NOMO-1 treated with DMSO at 0.1 percent for 48 hours (cell line): ENCODE measurements at regions not wholly inside any gene's neighbourhood (a gene's known extent, or its start where the extent isn't known, plus 50 kb on each side); places are given as distances from the start of the nearest gene placed in this dataset.
"Not testable (repeated sequence)": the region's sequence is repeated elsewhere in the genome, so short reads cannot be mapped to it uniquely, and the experiment has no call there.

Experiments used
- DNase-seq: peaks from one replicate; lab custom pipeline; 2025; ENCODE audit not compliant: unreplicated experiment; lab: John Stamatoyannopoulos, UW

DNA sequence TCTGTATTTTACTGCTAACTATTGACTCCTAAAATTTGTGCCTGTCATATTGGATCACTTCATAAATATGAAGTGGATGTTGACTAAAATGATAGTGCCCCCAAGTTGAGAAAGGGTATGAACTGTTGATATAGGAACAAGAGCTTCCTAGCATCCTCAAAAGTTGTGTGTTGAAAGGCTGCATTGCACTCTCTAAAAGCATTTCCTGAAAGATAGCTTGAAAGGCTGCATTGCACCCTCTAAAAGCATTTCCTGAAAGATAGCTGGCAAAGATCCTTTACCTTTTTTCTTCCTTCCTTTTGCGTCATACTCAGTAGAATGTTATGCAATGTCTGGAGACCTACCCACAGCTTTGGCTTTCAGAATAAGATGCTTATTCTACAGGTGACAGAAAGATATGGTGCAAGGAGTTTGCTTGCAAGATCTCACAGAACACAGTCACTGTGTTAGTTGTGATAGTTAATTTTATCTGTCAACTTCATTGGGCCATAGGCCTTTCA lies 274.6 kb upstream of the GALNTL6 start:
- DNase-seq: no peak

DNA sequence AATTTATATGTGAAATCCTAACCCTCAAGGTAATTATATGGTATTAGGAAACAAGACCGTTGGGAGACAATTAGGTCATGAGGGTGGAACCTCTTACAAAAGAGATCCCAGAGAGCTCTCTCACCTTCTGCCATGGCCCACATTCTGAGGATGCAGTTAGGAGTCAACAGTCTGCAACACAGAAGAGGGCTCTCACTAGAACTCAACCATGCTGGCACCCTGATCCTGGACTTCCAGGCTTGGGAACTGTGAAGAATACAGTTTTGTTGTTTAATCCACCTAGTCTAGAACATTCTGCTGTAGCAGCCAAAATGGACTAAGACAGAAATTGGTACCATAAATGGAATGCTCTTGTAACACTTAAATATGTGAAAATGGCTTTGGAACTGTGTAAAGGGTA lies 278.8 kb upstream of the GALNTL6 start:
- no peak for DNase-seq

DNA sequence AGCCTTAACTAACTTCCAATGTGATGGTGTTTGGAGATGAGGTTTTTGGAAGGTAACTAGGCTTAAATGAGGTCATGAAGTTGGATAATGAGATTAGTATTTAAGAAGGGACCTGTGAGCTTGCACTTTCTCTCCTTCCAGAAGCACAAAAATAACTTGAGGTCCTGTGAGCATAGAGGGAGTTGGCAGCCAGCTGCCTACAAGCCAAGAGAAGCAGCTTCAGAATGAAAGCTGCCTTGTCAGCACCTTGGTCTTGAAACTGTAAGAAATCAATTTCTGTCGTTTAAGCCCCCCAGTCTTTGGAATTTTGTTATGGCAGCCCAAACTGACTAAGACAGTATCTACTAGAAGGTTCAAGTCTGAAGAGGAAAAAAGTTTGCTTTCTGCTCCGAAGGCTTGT lies 280.2 kb upstream of the GALNTL6 start:
- DNase-seq: no peak

DNA sequence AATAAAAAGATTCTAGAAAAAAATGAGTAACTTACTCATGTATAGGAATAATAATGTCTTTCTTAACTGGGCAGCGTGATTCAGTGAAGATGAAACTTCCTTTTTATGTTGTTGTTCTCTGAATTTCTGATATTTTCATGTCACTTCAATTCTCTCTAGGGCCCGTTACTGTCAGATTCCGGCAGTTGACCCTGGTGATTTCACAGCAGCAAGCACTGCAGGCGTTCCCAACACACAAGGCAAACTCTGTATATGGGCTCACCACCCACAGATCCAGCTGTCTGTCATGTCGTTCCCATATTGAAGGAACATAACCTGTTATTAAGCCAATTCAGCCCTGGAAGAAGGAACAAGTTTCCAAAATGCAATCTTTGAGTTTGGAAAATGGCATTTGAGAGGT lies 288.3 kb upstream of the GALNTL6 start:
- DNase-seq: no peak

DNA sequence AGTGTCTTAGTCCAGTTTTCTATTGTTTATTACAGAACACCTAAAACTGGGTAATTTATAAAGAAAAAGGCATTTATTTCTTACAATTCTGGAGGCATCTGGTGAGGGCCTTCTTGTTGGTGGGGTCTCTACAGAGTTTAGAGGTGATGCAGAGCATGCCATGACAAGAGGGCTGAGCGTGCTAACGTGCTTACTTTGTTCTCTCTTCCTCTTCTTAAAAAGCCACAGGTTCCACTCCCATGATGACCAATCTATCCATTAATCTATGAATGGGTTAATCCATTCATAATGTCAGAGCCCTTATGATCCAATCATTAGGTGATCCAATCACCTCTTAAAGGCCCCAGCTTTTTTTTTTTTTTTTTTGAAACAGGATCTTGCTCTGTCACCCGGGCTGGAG lies 291.5 kb upstream of the GALNTL6 start:
- DNase-seq: no peak

DNA sequence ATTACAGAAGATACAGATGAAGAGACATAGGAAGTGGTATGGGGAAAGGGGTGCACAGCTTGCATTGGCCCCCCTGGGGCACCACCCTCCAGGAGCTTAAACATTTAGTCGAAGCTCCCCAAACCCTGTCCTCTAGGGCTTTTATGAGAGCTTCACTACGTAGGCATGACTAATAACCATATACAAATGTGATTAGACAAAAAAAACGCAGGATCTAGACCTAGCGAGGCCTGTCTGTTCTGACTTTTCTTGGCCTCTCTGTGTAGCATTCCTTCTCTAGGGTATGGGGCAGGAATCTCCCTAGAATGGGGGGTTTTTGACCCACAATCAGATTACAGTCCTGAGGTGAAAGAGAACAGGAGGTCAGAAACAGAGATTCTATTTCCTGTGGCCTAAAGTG lies 293.7 kb upstream of the GALNTL6 start:
- no peak for DNase-seq

DNA sequence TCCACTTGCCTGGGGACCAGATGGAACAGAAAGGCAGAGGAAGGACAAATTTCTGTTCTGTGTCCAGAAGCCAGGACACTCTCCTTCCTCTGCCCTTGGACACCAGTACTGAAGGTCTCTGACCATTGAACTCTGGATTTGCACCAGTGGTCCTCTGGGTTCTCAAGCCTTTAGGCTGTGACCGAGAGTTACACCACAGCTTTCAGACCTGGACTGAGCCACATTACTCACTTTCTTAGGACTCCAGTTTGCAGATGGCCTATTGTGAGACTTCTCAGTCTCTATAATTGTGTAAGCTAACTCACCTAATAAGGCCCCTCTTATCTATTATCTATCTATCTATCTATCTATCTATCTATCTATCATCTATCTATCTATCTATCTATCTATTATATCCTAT lies 295.3 kb upstream of the GALNTL6 start:
- no peak for DNase-seq

DNA sequence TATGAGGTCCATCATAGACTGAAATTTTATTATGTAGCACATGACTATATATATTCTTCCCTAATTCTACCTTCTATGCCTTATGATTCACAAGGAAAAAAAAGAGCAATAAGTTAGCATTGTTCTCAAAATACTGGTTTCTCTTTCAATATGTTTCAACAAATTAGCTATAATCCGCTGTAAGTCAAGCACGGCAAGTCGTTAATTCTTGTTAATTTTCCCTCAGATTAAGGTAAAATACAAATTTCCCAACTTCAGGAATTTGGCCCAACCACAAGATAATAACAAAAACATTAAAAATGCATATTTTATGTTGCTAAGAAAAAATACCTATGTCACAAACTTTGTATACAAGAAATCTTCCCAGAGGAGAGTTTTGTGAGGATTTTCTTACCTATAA lies 296.5 kb upstream of the GALNTL6 start:
- DNase-seq: no peak

DNA sequence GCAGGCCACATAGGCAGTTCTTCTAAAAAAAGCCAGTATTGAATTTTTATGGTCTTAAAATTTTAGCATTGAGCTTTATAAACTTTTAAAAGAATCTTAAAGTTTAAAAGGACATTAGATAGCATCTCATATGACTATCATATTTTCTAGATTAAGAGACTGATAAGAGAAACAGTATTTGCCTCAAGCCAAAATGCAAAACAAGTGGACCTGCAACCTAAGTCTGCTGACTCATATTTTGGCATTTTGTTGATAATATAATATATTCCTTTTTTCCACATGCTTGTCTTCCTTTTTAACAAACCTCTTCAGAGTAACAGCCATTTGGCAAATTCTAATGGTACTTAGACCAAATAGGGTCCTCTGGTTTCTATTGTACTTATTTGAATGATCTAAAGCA lies 328.5 kb upstream of the GALNTL6 start:
- DNase-seq: no peak

DNA sequence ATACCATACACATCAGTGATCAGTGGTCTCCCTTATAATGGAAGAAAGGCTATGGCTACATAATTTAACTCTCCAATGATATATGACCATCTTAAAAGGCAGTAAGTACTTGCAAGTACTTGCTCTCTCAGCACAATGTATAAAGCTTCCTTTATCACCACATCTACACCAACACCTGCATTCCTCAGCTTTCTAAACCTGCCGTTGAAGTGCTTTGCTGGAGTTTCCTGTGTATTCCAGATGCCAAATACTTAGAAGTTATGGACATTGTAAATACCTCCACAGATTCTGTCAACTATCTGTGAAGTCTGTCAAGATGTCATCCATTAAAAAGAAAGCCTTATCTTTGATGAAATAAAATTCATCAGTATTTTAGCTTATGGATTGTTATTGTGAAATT lies 335.0 kb upstream of the GALNTL6 start:
- no peak for DNase-seq

DNA sequence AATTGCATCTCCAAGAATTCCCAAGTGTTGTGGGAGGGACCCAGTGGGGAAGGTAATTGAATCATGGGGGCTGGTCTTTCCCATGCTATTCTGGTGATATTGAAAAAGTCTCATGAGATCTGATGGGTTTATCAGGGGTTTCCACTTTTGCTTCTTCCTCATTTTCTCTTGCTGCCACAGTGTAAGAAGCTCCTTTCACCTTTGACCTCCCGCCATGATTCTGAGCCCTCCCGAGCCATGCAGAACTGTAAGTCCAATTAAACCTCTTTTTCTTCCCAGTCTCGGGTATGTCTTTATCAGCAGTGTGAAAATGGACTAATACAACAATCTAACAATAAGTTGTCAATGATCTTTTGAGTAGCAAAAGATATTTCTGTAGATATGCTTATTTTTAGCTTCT lies 338.1 kb upstream of the GALNTL6 start:
- DNase-seq: not testable (repeated sequence)

DNA sequence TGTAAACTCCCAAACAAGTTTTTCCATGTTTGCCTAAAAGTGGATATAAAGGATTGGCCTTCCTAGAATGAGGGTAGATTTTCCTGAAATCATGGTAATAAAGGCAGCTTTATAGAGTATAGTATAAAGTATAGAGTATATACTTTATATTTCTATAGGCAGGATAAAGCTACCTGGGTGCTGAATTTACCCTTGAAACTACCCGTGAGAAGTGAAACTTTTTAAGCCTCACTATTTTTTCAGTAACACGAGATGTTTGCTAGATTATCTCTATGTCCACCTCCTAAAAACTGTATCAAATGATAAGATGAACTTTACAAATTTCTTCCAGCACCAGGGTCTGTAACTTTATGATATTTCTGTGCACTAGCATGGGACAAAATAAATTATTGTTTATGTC lies 340.0 kb upstream of the GALNTL6 start:
- no peak for DNase-seq

DNA sequence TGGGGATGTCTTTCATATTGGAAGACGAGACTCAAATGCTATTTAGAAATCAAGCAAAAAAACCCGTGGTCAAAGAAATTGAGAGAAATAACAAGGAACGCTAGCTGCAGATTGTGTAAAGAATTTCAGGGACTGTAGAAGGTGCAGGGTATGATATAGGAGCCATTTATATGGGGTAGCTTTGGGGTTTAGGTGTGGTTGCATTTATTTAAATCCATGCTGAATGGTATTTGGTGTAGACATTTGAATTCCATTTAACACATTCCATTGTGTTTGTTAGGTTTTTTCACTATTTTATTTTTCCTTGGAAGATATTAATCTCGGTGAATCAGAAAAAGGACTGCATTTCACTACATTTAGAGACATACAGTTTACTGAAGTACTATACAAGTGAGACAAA lies 341.0 kb upstream of the GALNTL6 start:
- no peak for DNase-seq

DNA sequence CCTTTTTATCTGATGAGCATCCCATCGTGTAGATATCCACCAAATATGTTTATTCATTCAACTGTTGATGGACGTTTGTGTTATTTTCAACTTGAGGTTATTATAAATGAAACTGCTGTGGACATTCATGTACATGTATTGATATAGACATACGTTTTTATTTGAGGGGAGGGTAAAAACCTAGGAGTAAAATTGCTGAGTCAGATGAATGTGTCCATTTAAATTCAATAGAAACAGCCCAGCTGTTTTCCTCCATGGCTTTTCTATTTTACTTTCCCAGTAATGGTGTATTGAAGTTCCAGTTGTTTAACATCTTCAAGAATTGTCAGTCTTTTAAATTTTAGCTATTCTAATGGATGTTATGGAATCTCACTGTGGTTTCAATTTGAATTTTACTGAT lies 348.7 kb upstream of the GALNTL6 start:
- no peak for DNase-seq

DNA sequence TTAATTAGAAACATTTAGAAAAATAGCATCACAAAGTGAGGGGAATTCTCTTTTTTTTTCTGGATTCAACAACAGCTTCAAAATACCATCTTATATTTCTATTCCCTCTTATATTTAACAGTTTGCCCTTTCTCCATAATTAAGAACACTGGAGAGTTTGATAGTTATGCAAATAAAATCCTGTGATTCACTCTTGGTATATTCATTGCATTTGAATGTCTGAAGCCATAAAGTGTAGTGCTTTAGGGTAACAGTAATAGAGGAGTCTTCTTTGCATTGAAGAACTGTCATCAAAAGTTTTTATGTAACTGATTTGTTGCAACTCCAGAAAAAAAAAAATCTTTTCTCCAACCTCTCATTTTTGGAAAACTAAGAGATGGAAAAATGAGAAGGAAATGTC lies 352.0 kb upstream of the GALNTL6 start:
- DNase-seq: no peak

DNA sequence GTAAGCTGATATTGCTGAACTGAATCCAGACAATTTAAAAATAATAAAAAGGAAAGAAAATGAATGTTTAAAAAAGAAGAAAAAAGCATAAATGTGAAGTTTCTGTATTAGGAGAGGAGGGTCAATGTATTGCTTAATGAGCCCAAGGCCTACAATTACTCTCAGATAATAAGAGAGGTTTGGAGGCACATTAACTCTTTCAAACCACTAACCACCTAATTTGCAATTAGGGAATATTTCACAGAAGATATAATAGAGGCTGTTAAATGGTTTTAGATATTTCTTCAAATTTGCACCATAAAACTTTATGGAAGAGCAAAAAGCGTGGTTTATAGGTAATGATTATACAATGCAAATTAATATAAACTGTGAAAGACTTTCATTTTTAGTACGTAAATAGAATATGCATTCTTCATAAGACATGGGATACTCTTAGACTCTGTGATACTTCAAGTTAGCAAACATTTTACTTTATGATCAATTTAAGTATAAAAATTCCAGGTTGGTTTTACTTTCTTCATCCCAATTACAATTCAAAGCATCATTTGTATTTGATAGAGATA lies 364.2 kb upstream of the GALNTL6 start:
- DNase-seq: no peak

DNA sequence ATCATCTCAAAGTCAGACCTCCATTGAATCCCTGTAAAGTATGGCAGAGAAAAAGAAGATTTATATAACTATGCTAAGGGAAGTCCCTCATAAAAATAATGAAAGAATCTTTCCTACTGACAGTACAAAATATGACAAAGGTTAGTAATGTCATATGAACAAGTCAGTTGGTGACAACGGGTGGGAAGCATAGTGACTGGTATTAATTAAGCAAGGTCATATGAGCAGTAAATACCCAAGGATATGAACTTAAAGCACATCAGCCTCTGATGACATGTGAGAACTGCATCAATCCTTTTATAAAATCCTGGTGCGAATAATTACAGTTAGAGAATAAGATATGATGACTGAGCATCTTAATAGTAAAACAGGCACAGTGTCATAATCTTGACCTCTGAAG lies 364.8 kb upstream of the GALNTL6 start:
- DNase-seq: no peak

DNA sequence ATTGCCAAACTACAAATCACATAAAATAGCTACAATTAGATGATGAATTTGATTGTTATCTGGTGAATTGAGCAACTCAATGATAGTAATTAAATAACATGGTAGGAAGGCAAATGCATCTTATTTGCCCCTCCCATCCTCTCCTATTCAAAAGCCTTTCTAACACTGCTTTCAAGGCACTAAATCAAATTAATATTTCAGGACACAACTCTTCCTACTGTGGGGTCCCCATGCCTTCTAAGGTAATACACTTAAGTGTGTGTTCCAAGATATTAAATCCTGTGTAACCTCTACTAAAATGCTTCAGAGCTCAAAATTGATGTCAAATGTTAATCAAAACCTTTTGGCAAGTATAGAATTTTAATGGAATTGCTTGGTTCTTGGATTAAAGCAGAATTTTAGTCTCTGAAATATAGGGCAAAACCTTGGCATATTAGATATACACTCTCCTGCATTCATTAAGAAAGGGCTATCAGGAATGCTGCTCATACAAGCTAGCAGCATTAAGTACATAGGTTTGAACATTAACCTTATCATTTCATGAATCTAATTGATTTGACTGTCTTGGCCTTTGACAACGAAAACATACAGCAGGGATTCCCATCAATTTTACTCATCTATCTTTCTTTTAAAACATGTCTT lies 371.8 kb upstream of the GALNTL6 start:
- no peak for DNase-seq

DNA sequence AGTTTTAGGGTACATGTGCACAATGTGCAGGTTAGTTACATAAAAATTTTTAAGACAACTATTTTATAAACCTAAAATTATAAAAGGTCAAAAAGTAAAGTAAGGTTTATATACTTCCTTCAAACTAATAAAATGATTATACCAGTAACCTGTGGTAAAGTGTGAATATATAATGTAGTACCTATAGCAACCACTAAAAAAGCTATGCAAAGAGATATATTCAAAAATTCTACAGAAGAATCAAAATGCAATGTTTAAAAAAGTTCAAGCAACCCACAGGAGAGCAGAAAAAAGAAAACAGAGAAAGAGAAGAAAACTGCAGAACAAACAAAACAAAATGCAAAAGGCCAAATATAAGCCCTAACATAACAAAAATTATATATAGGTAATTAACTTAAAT lies 379.5 kb upstream of the GALNTL6 start:
- DNase-seq: no peak

DNA sequence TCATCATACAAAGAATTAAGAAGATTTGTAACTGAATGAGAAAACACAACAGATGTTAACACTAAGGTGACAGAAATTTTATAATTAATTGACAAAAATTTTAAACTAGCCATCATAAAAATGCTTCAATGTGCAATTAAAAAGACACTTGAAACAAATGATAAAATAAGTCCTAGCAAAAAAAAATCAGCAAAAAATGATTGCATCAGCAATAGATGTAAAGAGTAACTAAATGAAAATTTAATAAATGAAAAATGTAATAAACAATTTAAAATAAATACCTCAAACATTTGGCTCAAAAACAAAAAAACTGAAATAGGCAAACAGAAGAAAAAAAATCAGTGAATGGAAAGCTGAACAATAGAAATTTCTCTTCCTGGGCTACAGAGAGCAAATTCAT lies 380.7 kb upstream of the GALNTL6 start:
- DNase-seq: no peak

DNA sequence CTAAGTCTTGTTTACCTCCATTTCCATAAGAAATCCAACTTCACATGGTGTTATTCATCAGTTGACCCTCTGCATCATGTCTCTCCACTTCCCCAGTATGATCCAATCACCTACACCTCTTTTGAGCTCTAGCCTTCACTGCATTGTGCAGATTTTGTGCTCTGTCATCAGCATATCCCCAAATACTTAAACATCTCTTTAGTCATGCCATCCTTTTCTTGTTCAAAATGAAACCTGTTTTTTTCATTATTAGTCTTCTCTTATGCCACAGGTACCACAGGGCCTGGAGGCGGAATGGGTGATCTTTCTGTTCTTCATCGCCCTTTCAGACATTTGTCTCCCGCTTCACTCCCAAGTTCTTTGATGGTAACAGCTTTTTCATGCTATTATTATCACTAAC lies 382.7 kb upstream of the GALNTL6 start:
- DNase-seq: no peak

DNA sequence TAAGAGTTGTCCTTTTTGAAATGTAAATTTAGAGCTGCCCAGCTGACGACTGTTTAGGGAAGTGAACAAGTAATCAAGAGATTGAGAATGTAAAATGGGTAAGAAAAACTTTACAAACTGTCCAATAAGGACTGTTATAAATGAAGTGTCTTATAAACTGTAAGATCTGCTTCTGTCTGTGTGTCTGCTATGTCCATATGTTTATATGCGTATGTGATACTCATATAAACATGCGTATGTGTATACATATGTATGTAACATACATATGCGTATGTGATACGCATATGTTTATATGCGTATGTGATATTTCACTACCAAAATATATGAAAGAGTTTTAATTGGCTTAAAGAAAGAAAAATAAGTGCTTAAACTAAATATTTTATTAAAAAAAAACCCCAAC lies 416.0 kb upstream of the GALNTL6 start:
- no peak for DNase-seq

DNA sequence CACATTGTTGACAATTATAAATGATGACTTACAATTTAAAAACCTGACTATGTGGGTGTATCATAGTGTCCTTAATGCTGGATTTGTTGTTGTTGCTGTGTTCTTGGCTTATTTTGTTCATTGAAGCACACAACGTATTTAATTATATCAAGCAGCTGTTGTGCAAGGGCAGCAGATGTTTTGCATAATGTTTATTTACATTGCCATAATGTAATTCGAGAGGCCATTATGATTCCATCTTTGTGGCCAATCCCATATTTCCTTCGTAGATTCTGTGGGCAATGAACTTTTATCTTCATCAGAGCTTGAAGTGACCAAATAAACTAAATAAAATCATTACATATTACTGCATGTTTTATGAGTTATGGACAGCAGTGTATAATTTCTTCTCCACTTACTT lies 422.6 kb upstream of the GALNTL6 start:
- DNase-seq: no peak
